ENCODE measurements at regions not wholly inside any gene's neighbourhood (a gene's known extent, or its start where the extent isn't known, plus 50 kb on each side); places are given as distances from the start of the nearest gene placed in this dataset.

DNA sequence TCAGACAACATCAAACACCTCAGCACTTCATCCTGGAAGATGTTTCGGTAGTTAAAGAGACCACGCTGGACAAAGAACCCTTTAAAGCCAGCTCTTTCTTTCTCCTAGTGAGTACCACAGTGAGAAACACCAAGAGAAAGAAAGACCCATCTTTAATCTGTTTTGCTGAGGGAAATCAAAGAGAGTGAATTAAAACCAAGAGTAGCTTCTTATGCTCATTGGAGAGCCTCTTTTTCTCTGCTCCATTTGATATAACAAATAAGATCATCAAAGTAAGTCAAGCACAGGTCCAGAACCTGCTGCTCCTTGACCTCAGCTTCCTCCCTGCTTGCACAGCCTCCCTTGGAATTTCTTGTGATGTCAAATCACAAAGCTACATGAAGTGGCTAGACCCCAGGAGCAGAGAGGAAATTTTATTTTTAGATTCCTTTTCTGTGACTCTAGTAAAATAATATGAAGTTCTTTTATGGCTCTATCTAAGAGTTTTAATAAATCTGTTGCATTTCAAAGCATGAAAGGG, 436.4 kb downstream of the C3orf38 start:
- TF ChIP-seq POLR2AphosphoS5 (IDR thresholded peaks at IDR 0.05): no peak
- TF ChIP-seq EP300 (conservative IDR thresholded peaks at IDR 0.05; ENCODE audit: poor library complexity, severe bottlenecking): no peak
- no peak for TF ChIP-seq MXI1 (conservative IDR thresholded peaks at IDR 0.05; ENCODE audit: poor library complexity, severe bottlenecking)
- TF ChIP-seq, protein P1, sequence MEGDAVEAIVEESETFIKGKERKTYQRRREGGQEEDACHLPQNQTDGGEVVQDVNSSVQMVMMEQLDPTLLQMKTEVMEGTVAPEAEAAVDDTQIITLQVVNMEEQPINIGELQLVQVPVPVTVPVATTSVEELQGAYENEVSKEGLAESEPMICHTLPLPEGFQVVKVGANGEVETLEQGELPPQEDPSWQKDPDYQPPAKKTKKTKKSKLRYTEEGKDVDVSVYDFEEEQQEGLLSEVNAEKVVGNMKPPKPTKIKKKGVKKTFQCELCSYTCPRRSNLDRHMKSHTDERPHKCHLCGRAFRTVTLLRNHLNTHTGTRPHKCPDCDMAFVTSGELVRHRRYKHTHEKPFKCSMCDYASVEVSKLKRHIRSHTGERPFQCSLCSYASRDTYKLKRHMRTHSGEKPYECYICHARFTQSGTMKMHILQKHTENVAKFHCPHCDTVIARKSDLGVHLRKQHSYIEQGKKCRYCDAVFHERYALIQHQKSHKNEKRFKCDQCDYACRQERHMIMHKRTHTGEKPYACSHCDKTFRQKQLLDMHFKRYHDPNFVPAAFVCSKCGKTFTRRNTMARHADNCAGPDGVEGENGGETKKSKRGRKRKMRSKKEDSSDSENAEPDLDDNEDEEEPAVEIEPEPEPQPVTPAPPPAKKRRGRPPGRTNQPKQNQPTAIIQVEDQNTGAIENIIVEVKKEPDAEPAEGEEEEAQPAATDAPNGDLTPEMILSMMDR (IDR thresholded peaks at IDR 0.05; ENCODE audit: poor library complexity, severe bottlenecking): no peak

Measured in neural cell (in vitro differentiated cells).